HEK293 (cell line): ENCODE measurements at regions not wholly inside any gene's neighbourhood (a gene's known extent, or its start where the extent isn't known, plus 50 kb on each side); places are given as distances from the start of the nearest gene placed in this dataset.
A peak's percentile ranks its signal among the peaks of the same experiment; 100 is the strongest.

Experiments
- CTCF ChIA-PET: fragments of 350-600 bp; formaldehyde crosslinking; extraction: SDS; loops from one replicate; lab custom pipeline; 2021; ENCODE audit warnings: antibody characterized with exemption; lab: Yijun Ruan, JAX
- POLR2A ChIA-PET: fragments of 300-600 bp; formaldehyde crosslinking; extraction: SDS; loops from one replicate; lab custom pipeline; 2020; ENCODE audit warnings: antibody characterized with exemption, inconsistent platforms; lab: Yijun Ruan, JAX
- H3K27ac ChIP-seq: fragments of 200-500 bp; sonication (Bioruptor generic); 2 replicates; pipeline ENCODE4 v1.5.1; 2014; ENCODE audit warnings: low read depth, low read length, control low read depth, inconsistent platforms; ENCODE audit errors: extremely low read depth
- H3K36me3 ChIP-seq, 2 experiments: fragments of 200-500 bp in 1 of 2; sonication (Bioruptor generic) in 1 of 2; 1 replicate in 1 of 2; 2 replicates in 1 of 2; pipeline ENCODE4 v1.5.1; 2014 to 2017; ENCODE audit warnings: inconsistent platforms in 2 of 2, low read length in 2 of 2; ENCODE audit not compliant: control insufficient read depth in 2 of 2, insufficient read depth in 1 of 2
- H3K4me1 ChIP-seq: fragments of 200-500 bp; sonication (Bioruptor generic); 2 replicates; pipeline ENCODE4 v1.5.1; 2014; ENCODE audit warnings: mild to moderate bottlenecking, low read length, inconsistent platforms; ENCODE audit not compliant: control insufficient read depth, insufficient read depth
- H3K4me3 ChIP-seq: 2 replicates; pipeline ENCODE4 v1.5.1; 2011; ENCODE audit warnings: low read depth, mild to moderate bottlenecking, control low read depth, low read length, moderate library complexity
- H3K9me3 ChIP-seq: fragments of 200-500 bp; sonication (Bioruptor generic); 2 replicates; pipeline ENCODE4 v1.5.1; 2014; ENCODE audit warnings: low read depth, low read length, inconsistent platforms; ENCODE audit not compliant: control insufficient read depth, insufficient read depth
- PRDM1 ChIP-seq: fragments of 450-650 bp; formaldehyde crosslinking; IDR thresholded peaks from 2 replicates; pipeline ENCODE4; 2016; ENCODE audit warnings: missing biosample characterization, missing genetic modification characterization
- SETDB1 ChIP-seq: IDR thresholded peaks from one replicate; pipeline ENCODE4 v1.6.1; 2017; ENCODE audit warnings: mild to moderate bottlenecking, low read length, moderate library complexity, mixed read lengths; ENCODE audit not compliant: insufficient read length
- SP2 ChIP-seq: fragments of 450-650 bp; formaldehyde crosslinking; IDR thresholded peaks from 2 replicates; pipeline ENCODE4 v1.5.1; 2016; ENCODE audit warnings: missing biosample characterization, missing genetic modification characterization
- ZNF10 ChIP-seq: fragments of 450-650 bp; formaldehyde crosslinking; IDR thresholded peaks from 2 replicates; pipeline ENCODE4 v1.5.1; 2017; ENCODE audit warnings: missing biosample characterization, missing genetic modification characterization
- ZNF140 ChIP-seq: fragments of 450-650 bp; formaldehyde crosslinking; IDR thresholded peaks from 2 replicates; pipeline ENCODE4 v1.5.1; 2016; ENCODE audit warnings: missing biosample characterization, missing genetic modification characterization
- ZNF24 ChIP-seq: fragments of 450-650 bp; formaldehyde crosslinking; IDR thresholded peaks from 2 replicates; pipeline ENCODE4 v1.5.1; 2016; ENCODE audit warnings: missing biosample characterization, missing genetic modification characterization
- ZNF335 ChIP-seq: fragments of 450-650 bp; formaldehyde crosslinking; conservative IDR thresholded peaks from 2 replicates; pipeline ENCODE4 v1.5.1; 2016; ENCODE audit warnings: missing biosample characterization, missing genetic modification characterization
- ZNF366 ChIP-seq: fragments of 450-650 bp; formaldehyde crosslinking; conservative IDR thresholded peaks from 2 replicates; pipeline ENCODE4 v1.5.1; 2016; ENCODE audit warnings: missing biosample characterization, missing genetic modification characterization
- ZNF514 ChIP-seq: fragments of 450-650 bp; formaldehyde crosslinking; IDR thresholded peaks from 2 replicates; pipeline ENCODE4 v1.5.1; 2016; ENCODE audit warnings: missing biosample characterization, missing genetic modification characterization
- ZNF654 ChIP-seq: fragments of 450-650 bp; formaldehyde crosslinking; IDR thresholded peaks from 2 replicates; pipeline ENCODE4 v1.5.1; 2016; ENCODE audit warnings: low read depth, missing biosample characterization, missing genetic modification characterization
- ZNF660 ChIP-seq: fragments of 450-650 bp; IDR thresholded peaks from 2 replicates; pipeline ENCODE4 v1.5.1; 2018; ENCODE audit warnings: missing biosample characterization, mild to moderate bottlenecking, missing genetic modification characterization
- TF ChIP-seq, protein P1 (sequence below): fragments of 450-650 bp; formaldehyde crosslinking; IDR thresholded peaks from 2 replicates; pipeline ENCODE4 v1.5.1; 2016; ENCODE audit warnings: missing biosample characterization, missing genetic modification characterization, borderline replicate concordance
- TF ChIP-seq, protein P2 (sequence below): fragments of 450-650 bp; formaldehyde crosslinking; IDR thresholded peaks from 2 replicates; pipeline ENCODE4 v1.5.0; 2017; ENCODE audit warnings: missing biosample characterization, missing genetic modification characterization, borderline replicate concordance

GRCh38 chr13:63629591-63629990 is 2213.9 kb upstream of the PCDH20 start:
- TF ChIP-seq ZNF660 (tag by site-specific recombination) (no peak), ZNF514 (tag by site-specific recombination) (no peak), ZNF335 (tag by site-specific recombination) (no peak), ZNF24 (no peak), ZNF654 (no peak)
- TF ChIP-seq, protein P1, sequence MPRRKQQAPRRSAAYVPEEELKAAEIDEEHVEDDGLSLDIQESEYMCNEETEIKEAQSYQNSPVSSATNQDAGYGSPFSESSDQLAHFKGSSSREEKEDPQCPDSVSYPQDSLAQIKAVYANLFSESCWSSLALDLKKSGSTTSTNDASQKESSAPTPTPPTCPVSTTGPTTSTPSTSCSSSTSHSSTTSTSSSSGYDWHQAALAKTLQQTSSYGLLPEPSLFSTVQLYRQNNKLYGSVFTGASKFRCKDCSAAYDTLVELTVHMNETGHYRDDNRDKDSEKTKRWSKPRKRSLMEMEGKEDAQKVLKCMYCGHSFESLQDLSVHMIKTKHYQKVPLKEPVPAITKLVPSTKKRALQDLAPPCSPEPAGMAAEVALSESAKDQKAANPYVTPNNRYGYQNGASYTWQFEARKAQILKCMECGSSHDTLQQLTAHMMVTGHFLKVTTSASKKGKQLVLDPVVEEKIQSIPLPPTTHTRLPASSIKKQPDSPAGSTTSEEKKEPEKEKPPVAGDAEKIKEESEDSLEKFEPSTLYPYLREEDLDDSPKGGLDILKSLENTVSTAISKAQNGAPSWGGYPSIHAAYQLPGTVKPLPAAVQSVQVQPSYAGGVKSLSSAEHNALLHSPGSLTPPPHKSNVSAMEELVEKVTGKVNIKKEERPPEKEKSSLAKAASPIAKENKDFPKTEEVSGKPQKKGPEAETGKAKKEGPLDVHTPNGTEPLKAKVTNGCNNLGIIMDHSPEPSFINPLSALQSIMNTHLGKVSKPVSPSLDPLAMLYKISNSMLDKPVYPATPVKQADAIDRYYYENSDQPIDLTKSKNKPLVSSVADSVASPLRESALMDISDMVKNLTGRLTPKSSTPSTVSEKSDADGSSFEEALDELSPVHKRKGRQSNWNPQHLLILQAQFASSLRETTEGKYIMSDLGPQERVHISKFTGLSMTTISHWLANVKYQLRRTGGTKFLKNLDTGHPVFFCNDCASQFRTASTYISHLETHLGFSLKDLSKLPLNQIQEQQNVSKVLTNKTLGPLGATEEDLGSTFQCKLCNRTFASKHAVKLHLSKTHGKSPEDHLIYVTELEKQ (tag by site-specific recombination), result no peak
- TF ChIP-seq, protein P2, sequence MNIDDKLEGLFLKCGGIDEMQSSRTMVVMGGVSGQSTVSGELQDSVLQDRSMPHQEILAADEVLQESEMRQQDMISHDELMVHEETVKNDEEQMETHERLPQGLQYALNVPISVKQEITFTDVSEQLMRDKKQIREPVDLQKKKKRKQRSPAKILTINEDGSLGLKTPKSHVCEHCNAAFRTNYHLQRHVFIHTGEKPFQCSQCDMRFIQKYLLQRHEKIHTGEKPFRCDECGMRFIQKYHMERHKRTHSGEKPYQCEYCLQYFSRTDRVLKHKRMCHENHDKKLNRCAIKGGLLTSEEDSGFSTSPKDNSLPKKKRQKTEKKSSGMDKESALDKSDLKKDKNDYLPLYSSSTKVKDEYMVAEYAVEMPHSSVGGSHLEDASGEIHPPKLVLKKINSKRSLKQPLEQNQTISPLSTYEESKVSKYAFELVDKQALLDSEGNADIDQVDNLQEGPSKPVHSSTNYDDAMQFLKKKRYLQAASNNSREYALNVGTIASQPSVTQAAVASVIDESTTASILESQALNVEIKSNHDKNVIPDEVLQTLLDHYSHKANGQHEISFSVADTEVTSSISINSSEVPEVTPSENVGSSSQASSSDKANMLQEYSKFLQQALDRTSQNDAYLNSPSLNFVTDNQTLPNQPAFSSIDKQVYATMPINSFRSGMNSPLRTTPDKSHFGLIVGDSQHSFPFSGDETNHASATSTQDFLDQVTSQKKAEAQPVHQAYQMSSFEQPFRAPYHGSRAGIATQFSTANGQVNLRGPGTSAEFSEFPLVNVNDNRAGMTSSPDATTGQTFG, result no peak
- ChIA-PET POLR2A (no interaction called here), CTCF (no interaction called here)
- H3K27ac ChIP-seq, result no peak overlapping the region
- H3K4me1 ChIP-seq, result no peaks in the 10 kb centered on the region
- no peak overlapping the region for H3K4me3 ChIP-seq
- H3K9me3 ChIP-seq, result no peaks in the 10 kb centered on the region
- no peaks in the 10 kb centered on the region for H3K36me3 ChIP-seq

- H3K36me3 ChIP-seq, result no peaks in the 10 kb centered on the region
- ChIA-PET POLR2A (no interaction called here), CTCF (interaction anchor here (0.7 kb wide), 1 partner anchor 1447 kb away, joined by 6 read pairs; no protein-coding TSS in a partner anchor)
- H3K9me3 ChIP-seq, result no peaks in the 10 kb centered on the region
- H3K27ac ChIP-seq, result no peak overlapping the region
- no peak for TF ChIP-seq ZNF140
- TF ChIP-seq SP2, result no peak
- TF ChIP-seq PRDM1 (tag by site-specific recombination), result peak; percentile 66
- no peak for TF ChIP-seq ZNF10
- no peak overlapping the region for H3K4me3 ChIP-seq
- H3K4me1 ChIP-seq, result no peaks in the 10 kb centered on the region
Measured at GRCh38 chr13:63628310-63628709, 2212.7 kb upstream of the PCDH20 start.

- CTCF ChIA-PET, result interaction anchor here (0.8 kb wide), 1 partner anchor 1101 kb away, joined by 3 read pairs; no protein-coding TSS in a partner anchor
- H3K4me1 ChIP-seq, result no peaks in the 10 kb centered on the region
- no peaks in the 10 kb centered on the region for H3K36me3 ChIP-seq
- H3K9me3 ChIP-seq, result no peaks in the 10 kb centered on the region
- peak; percentile 65 for TF ChIP-seq SETDB1
- TF ChIP-seq ZNF366 (tag by site-specific recombination), result no peak
- no peak overlapping the region for H3K4me3 ChIP-seq
- H3K27ac ChIP-seq, result no peak overlapping the region
- POLR2A ChIA-PET, result no interaction called here
Measured at GRCh38 chr13:63625869-63626268, 2210.2 kb upstream of the PCDH20 start.
